Sigmoid colon (tissue), 4 donors: ENCODE measurements at regions not wholly inside any gene's neighbourhood (a gene's known extent, or its start where the extent isn't known, plus 50 kb on each side); places are given as distances from the start of the nearest gene placed in this dataset.

Experiments
- CTCF ChIP-seq, 4 experiments: fragments of 450-650 bp in 3 of 4; fragments of 200-600 bp in 1 of 4; IDR thresholded peaks; one replicate each; pipeline ENCODE4 v1.5.1; 2016 to 2019; ENCODE audit warnings: antibody characterized with exemption in 4 of 4, mild to moderate bottlenecking in 3 of 4, moderate library complexity in 2 of 4
- EP300 ChIP-seq, 4 donors: sonication (generic); formaldehyde crosslinking; IDR thresholded peaks; one replicate each; pipeline ENCODE4 v1.6.1; 2017; ENCODE audit warnings: antibody characterized with exemption in 4 of 4
- POLR2A ChIP-seq, 2 donors: fragments of 450-650 bp; IDR thresholded peaks; one replicate each; pipeline ENCODE4 v1.6.1; 2016; ENCODE audit warnings: antibody characterized with exemption in 2 of 2, mild to moderate bottlenecking in 2 of 2, moderate library complexity in 2 of 2
- POLR2AphosphoS5 ChIP-seq, 4 donors: sonication (generic); formaldehyde crosslinking; IDR thresholded peaks; one replicate each; pipeline ENCODE4 v1.6.1; 2017; ENCODE audit warnings: antibody characterized with exemption in 4 of 4

DNA sequence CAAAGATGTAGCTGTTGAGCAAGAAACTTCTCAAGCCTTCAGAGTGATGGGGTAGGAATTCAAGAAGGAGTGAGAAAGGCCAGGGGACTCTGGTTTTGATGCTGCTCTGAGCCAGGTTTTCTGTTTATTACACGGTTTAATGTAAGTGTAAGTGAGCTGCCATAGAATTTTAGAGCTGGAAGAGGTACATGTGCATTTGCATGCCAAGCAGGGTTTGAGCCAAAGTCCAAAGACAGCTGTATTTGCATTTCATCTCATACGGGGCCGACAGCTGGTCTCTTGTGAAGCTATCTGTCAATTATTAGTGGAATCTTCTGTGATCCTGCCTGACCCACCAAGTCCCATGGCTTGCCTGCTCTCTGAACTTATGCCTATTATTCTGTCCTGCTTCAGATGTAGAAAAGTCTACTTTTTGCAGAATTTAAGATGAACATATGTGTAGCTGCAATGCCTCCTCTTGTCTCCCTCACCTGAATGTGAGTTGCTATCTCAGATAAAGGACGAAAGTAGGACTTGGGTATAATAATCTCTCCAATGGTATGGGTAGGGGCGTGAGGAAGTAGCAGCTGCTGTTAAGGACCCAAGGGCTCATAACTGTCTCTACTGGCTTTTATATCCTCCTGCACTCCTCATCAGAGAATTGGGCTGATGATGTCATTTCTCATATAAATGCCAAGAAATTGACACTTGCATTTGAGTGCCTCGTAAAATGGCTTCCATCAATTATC lies 160.0 kb downstream of the SQOR start:
- TF ChIP-seq CTCF (IDR thresholded peaks at IDR 0.05) (no peak), POLR2A (IDR thresholded peaks at IDR 0.05) (no peak), POLR2AphosphoS5 (IDR thresholded peaks at IDR 0.05) (no peak), EP300 (IDR thresholded peaks at IDR 0.05) (no peak)
